Calu3 (cell line): ENCODE measurements at regions not wholly inside any gene's neighbourhood (a gene's known extent, or its start where the extent isn't known, plus 50 kb on each side); places are given as distances from the start of the nearest gene placed in this dataset.

Experiments
- BruUV-seq: library from RNA; stranded (reverse); fragments of 400-500 nt; replicated peaks from 2 replicates; lab custom pipeline; 2021; lab: Mats Ljungman, UMichigan
- CTCF ChIA-PET: fragments of 300-600 bp; sonication (Branson Sonifier 250); formaldehyde crosslinking; loops from one replicate; lab custom pipeline; 2022; ENCODE audit warnings: antibody characterized with exemption; lab: Charles Lee
- DNase-seq: peaks from one replicate; pipeline ENCODE4 v3.0.0; 2022
- H3K27ac Mint-ChIP-seq: one replicate; pipeline ENCODE4 v1.8.0; 2022; ENCODE audit warnings: mixed read lengths; ENCODE audit not compliant: unreplicated experiment
- H3K27me3 Mint-ChIP-seq: one replicate; pipeline ENCODE4 v1.8.0; 2022; ENCODE audit warnings: mixed read lengths; ENCODE audit not compliant: unreplicated experiment
- H3K36me3 Mint-ChIP-seq: one replicate; pipeline ENCODE4 v1.8.0; 2022; ENCODE audit warnings: mild to moderate bottlenecking, moderate library complexity, mixed read lengths; ENCODE audit not compliant: insufficient read depth, unreplicated experiment
- H3K4me1 Mint-ChIP-seq: one replicate; pipeline ENCODE4 v1.8.0; 2022; ENCODE audit warnings: mild to moderate bottlenecking, low read depth, mixed read lengths; ENCODE audit not compliant: unreplicated experiment
- H3K4me3 Mint-ChIP-seq: one replicate; pipeline ENCODE4 v1.8.0; 2022; ENCODE audit warnings: mild to moderate bottlenecking, low read depth, moderate library complexity, mixed read lengths; ENCODE audit not compliant: unreplicated experiment
- H3K9me3 Mint-ChIP-seq: one replicate; pipeline ENCODE4 v1.8.0; 2022; ENCODE audit warnings: low read depth, mixed read lengths; ENCODE audit not compliant: unreplicated experiment
- CTCF ChIP-seq: fragments of 200-600 bp; IDR thresholded peaks from one replicate; pipeline ENCODE4 v1.8.0; 2022; ENCODE audit warnings: antibody characterized with exemption; ENCODE audit not compliant: unreplicated experiment
- intact Hi-C: fragments of 100-400 bp; cut with micrococcal nuclease; formaldehyde crosslinking; loops from one replicate; pipeline ENCODE4 v1.10.0; 2022; ENCODE audit not compliant: unreplicated experiment

GRCh38 chr7:45501791-45502190, 72.4 kb upstream of the ADCY1 start:
- BruUV-seq = no TSS peak
- no peak for TF ChIP-seq CTCF
- no peak for DNase-seq
- Mint-ChIP-seq H3K9me3 (peaks cover 9% of the 10 kb centered on the region), H3K27me3 (peaks cover 83% of the 10 kb centered on the region), H3K4me3 (no peak overlapping the region), H3K27ac (no peak overlapping the region), H3K36me3 (no peaks in the 10 kb centered on the region), H3K4me1 (no peaks in the 10 kb centered on the region)
- intact Hi-C loops = no loop called here
- CTCF ChIA-PET = interaction anchor here (0.6 kb wide), 1 partner anchor 264 kb away, joined by 3 read pairs; no protein-coding TSS in a partner anchor

- Mint-ChIP-seq H3K27me3 (peaks cover 72% of the 10 kb centered on the region), H3K36me3 (no peaks in the 10 kb centered on the region), H3K9me3 (peaks cover 17% of the 10 kb centered on the region), H3K27ac (no peak overlapping the region), H3K4me3 (no peak overlapping the region), H3K4me1 (no peaks in the 10 kb centered on the region)
- no peak for TF ChIP-seq CTCF
- CTCF ChIA-PET = interaction anchor here (0.7 kb wide), 1 partner anchor 137 kb away, joined by 3 read pairs; no protein-coding TSS in a partner anchor
- intact Hi-C loops = no loop called here
- DNase-seq = no peak
- BruUV-seq = no TSS peak
These were observed 68.1 kb upstream of the ADCY1 start for GRCh38 chr7:45506059-45506458.

- no peaks in the 10 kb centered on the region for H3K36me3 Mint-ChIP-seq
- intact Hi-C loops = no loop called here
- TF ChIP-seq CTCF = no peak
- CTCF ChIA-PET = no interaction called here
- H3K9me3 Mint-ChIP-seq = peaks cover 17% of the 10 kb centered on the region
- no peaks in the 10 kb centered on the region for H3K4me1 Mint-ChIP-seq
- peaks cover 76% of the 10 kb centered on the region for H3K27me3 Mint-ChIP-seq
- DNase-seq = no peak
- BruUV-seq = no TSS peak
- no peak overlapping the region for H3K27ac Mint-ChIP-seq
- H3K4me3 Mint-ChIP-seq = no peak overlapping the region
These were observed 64.9 kb upstream of the ADCY1 start for GRCh38 chr7:45509222-45509621.

GRCh38 chr7:45511721-45512597, 62.2 kb upstream of the ADCY1 start:
- no peak for DNase-seq
- CTCF ChIA-PET = no interaction called here

More at GRCh38 chr7:45511721-45512597, 62.2 kb upstream of the ADCY1 start:
- H3K4me3 Mint-ChIP-seq = no peak overlapping the region
- no peaks in the 10 kb centered on the region for H3K4me1 Mint-ChIP-seq
- TF ChIP-seq CTCF = no peak
- H3K9me3 Mint-ChIP-seq = peaks cover 8% of the 10 kb centered on the region
- no peaks in the 10 kb centered on the region for H3K36me3 Mint-ChIP-seq
- peaks cover 72% of the 10 kb centered on the region for H3K27me3 Mint-ChIP-seq
- intact Hi-C loops = no loop called here
- no peak overlapping the region for H3K27ac Mint-ChIP-seq
- no TSS peak for BruUV-seq
